Fibroblast of skin of left biceps (primary cell): ENCODE measurements at regions not wholly inside any gene's neighbourhood (a gene's known extent, or its start where the extent isn't known, plus 50 kb on each side); places are given as distances from the start of the nearest gene placed in this dataset.
"Not testable (repeated sequence)": the region's sequence is repeated elsewhere in the genome, so short reads cannot be mapped to it uniquely, and the experiment has no call there.

Experiments used
- DNase-seq, 2 experiments: peaks; one replicate each; pipeline ENCODE4 v3.0.0-alpha.2; 2013; ENCODE audit warnings: low read depth in 2 of 2

DNA sequence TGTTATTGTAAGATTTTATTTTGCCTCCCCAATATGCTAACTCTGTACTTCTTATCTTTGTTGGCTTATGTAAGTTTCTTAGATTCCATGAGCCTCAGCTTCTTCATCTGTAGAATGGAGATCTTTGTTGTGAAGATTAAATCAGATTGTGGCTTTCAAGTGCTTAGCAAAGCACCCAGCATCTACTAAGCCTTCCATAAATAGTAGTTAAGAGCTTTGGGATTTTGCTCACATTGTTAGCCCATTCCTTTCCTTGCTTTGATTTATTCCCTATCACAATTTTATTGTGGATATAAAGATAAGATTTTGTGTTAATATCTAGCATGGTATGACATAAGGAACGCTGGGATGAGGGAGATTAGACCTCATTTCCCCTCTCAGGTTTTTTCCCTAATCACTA is 501.4 kb downstream of the PYDC2 start:
- no peak for DNase-seq

DNA sequence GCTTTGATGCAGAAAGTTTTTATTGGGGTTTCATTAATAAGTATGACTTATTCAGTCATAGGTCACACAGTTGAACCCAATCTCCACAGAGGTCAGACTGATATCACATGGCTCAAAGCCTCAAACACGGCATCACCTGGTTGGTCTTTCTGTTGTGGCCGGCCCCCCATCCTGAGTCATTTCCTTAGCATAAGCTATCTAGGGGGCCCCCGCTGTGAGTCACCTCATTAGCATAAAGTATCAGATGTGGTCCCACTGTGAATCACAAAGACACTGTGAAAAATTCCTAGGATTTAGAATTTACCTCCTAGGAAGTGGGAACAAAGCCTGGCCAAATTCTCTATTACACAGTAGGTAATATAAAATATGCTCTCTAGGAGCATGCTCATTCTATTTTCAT is 502.2 kb downstream of the PYDC2 start:
- DNase-seq, result peak; percentile 5 to 14

DNA sequence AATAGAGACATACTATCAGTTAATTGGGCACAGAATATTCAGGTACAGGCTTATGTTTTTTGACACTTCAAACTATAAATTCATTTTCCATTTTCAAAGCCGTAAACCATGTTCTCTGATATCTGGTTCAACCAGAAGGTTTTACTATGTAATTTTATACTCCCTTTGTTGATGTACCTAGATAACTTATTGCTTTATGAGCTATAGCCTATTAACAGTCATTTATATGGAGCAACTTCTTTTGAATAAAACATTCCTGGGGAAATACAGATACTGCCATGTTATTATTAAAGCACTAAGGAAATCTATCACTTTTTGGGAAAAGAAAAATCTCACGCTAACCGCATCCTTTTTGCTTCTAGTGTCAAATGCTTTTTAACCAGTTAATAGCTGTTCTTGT is 505.6 kb downstream of the PYDC2 start:
- no peak for DNase-seq

DNA sequence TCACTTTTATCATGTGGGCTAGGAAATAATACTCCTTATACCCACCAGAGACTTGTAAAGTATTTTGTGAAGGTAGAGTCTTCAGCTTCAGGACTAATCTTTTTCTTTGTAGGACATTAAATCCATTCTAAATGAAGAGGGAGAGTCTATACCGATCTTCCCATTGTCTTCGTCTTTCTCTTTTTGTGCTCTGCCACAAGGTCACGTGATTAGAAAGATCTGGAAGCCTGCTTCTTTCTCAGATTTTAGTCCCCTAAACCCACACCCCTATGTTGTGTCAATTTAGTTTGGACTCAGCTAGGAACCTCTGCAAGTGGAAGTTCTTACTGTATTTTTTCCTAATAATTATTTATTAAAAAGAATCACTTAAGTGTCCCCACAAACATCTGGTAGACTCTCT is 507.3 kb downstream of the PYDC2 start:
- no peak for DNase-seq

DNA sequence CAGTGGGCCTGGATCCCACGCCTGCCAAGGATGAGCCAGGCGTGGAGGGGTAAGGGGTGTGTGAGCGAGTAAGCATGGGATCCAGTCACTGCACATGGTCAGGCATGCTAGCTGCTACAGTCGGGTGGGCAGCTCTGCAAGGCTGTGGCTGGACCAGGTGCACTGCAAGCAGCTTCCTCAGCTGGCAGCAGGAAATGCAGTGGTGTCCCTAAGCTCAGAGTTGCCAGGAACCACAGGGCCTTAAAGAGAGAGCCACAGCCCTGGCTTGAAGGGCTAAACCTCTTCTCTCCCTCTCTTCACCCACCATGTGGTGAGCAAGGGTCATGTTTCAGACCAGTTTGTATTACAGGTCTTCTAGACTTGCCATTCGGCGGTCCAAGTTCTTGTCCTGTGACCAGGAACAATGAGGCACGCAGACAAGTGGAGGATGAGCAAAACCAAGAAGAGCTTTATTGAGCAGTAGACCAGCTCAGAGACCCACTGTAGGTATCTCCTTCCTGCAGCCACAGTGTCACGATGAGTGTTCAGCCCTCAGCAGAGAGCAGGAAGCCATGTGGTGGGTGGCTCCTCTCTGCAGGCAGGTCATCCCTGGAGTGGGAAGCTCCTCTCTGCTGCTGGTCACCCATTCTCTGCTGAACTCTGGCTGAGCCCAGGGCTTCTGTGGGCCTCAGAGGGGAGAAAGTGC is 511.9 kb downstream of the PYDC2 start:
- DNase-seq, result no peak

DNA sequence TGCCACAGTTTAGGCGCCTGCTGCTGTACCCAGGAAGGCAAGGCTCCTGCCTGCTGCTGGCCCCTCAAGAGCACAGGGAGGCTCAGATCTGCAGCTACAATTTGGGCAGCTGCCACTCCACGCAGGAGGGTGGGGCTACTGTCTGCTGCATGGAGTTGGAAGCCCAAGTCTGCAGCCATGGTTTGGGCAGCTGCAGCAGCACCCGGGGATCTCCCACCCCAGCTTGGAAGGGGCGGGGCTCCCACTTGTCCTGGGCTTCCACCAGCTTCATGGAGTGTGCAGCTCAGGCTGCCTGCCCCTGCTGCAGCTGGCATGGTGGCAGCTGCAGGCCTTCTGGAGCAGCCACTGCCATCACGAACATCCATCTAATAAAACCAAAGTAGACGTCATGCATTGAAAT is 512.9 kb downstream of the PYDC2 start:
- DNase-seq, result no peak

DNA sequence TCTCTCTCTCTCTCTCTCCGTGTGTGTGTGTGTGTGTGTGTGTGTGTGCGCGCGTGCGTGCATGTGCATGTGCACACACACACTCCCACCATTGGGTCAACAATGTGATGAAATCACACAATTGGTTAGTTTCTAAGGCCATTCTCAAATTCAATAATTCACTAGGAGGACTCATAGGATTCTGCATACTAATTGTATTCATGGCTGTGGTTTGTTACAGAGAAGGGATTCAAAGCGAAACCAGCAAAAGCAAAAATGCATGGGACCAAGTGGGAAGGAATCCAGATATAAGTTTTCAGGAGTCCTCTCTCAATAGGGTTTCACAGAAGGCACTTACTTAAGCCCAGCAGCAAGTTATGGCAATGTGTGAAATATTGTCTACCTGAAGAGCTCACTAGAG is 515.0 kb downstream of the PYDC2 start:
- no peak for DNase-seq

DNA sequence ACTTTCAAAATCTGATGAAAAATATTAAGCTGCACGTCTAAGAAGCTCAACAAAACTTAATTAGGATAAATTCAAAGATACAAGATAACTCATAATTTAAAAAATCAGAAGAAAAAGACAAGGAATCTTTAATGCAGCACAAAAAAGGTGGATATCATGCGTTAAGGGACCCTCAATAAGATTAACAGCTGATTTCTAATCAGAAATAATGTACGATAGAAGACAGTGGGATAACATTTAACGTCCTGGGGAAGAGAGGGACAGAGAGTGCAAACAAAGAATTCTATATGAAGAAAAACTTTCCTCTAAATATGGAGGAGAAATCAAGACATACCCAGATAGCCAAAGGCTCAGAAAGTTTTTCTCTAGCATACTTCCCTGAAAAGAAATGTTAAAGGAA is 519.5 kb downstream of the PYDC2 start:
- DNase-seq, result no peak

DNA sequence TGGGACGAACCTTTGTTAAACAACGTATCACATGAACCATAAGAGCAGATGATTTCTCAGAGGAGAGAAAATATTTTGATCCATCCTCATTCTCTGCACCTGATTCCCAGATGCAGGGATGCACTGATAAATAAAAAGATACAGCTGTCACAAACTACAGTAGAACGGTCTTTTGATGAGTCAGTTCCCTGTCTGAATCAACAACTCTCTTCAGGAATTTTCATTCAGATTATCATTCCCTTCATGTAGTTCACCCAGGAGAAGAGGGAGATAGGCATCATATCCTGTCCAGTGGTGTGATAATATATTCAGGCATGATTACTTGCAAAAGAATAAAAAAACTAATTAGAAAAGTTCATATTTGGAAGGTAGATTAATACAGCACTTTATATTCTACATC is 521.5 kb downstream of the PYDC2 start:
- DNase-seq, result no peak

DNA sequence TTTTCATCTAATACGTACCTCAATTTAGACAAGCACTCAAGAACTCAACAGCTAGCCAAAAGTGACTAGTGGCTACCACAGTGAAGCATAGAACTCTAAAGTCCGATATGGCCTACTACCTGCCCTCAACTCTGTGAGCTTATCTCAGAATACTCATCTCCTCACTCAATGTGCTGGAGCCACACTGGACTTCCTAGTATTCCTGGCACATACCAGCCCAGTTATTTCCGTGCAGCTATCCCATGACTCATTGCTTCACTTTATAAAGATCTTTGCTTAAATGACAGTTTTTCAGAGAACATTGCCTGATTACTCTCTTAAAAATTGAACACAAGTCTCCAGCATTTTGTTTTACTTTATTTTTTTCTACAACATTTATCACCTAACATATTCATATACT is 524.7 kb downstream of the PYDC2 start:
- no peak for DNase-seq

DNA sequence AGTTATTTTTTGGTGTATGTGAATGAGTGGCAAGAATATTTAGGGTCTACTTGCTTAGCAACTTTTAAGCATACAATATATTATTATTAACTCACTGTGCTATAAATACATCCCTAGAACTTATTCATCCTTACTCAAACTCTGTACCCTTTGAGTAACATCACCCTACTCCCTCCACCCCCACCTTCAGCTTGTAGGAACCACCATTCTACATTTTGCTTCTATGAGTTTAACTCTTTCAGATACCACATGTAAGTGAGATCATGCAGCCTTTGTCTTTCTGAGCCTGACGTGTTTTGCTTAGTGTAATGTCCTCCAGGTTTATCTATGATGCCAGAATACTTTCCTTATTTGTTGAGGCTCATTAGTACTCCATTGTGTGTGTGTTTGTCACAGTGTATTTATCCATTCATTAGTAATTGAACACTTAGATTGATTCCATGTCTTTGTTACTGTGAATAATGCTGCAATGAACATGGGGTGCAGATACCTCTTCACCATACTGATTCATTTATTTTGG is 526.9 kb downstream of the PYDC2 start:
- no peak for DNase-seq

DNA sequence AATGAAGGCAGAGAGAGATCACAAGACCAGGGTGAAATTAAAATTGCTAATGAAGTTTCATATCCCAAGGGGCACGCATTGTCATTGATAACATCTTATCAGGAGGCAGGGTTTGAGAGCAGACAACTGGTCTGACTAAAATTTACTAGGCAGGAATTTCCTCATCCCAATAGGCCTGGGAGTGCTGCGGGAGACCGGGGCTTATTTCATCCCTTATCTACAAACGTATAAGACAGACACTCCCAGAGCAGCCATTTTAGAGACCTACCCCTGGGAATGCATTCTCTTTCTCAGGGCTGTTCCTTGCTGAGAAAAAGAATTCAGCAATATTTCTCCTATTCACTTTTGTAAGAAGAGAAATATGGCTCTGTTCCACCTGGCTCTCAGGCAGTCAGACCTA is 533.0 kb downstream of the PYDC2 start:
- not testable (repeated sequence) for DNase-seq

DNA sequence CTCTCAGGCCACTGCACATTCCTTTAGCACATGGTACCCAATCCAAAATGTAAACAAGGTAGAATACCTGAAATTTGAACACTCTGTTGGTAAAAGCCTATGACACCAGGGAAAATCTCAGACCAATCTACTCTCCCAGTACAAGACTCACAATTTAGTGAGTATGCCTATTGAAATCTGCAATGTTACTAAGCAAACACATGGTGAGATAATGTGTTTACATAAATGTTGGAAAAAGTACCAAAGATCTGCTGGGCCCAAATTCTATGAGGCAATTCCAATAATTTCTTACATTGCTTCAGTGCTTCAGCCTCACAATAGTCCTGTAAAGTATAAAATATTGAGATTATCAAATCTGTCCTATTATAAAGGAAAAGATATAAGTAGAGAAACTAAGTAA is 536.1 kb downstream of the PYDC2 start:
- no peak for DNase-seq

DNA sequence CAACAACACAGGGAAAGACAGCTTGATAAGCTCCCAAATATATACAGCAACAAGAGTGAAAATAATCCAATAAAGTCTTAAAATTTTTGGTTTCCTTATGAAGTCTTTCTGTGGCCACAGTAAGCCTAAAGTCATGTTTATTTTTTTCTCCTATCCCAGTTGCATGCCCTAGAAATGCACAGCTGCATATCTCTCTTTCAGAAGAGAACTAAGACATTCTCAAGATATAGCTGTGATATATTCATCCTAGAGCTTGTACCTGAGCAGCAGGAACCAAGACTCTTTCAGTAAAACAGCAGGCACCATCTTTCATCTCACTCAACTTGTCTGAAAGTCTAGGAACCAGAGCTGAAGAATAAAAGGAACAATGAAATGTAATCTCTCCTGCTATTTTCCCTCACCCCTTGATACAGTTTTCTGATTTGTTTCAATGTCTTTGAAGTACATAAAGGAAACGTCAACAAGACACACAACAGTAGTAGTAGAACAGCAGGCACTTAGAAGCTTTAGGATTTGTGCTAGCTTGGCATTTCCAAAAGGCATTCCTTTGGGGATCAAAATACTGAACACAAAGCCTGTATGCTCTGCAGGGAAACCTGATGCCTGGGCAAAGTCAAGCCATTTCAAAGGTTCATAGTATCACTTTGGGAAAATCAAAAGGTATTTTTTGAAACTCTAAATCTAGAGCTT is 536.8 kb downstream of the PYDC2 start:
- no peak for DNase-seq

DNA sequence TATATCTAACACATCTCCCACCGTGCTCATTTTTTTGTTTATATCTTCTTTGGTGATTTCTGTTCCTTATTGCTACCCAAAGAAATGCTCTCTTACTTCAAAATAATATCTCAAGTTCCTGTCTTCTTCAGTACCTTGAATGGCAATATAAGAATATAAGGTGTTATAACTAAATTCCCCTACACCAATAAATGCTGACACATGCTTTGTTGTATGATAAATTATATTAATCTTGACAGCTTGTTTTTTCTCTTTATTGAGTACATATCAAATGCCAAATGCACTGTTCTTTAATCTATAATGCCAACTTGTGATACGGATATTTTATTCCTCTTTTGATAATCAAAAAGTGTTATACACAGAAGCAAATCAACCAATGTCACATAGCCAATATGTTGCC is 540.3 kb downstream of the PYDC2 start:
- DNase-seq, result no peak

DNA sequence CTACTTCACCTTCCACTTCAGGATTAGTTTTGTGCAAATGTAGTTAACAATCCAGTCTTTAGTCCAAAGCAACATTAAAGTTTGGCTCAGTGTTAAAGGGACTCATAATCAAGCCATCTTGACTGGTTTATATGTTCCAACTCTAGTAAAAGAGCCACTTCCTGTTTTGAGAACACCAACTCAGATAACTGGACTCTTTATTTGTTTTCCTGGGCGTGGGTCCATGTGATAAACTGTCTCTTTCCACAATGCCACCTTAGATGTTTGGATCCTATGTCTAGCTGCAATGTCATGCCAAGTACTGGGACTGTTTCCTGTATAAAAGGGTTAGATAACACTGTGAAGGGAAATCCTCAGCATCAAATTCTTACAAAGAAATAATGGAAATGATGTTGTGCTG is 545.0 kb downstream of the PYDC2 start:
- no peak for DNase-seq

DNA sequence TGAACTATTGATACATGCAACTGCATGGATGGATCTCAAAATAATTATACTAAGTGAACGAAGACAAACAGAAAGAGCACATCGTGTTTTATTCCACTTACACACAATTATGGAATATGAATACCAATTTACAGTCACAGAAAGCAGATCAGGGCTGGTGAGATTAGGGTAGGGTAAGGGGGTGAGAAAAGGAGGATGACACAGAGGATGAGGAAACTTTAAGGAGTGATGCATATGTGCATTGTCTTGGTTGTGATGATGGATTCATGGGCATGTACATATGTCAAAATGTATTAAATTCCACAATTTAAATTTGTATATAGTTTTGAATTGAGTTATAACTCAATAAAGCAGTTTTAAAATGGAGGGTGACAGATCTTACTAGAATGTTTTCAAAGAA is 548.9 kb downstream of the PYDC2 start:
- DNase-seq, result no peak

DNA sequence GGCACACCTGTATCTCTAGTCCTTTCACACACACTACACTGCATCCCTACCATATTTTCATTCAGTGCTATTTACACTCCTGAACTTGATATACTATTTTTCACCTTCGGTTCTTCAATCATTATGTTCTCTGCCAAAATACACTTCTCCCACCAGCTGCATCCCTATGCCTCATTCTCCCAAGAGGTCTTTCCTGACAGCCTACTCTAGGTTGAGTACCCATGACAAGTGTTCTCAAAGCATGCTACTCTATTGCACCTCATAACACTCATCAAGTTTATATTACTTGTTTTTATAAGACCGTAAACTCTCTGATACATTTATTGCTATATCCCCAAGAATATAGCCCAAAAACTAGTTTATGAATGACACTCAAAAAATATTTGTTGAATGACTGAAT is 549.5 kb downstream of the PYDC2 start:
- DNase-seq, result no peak

DNA sequence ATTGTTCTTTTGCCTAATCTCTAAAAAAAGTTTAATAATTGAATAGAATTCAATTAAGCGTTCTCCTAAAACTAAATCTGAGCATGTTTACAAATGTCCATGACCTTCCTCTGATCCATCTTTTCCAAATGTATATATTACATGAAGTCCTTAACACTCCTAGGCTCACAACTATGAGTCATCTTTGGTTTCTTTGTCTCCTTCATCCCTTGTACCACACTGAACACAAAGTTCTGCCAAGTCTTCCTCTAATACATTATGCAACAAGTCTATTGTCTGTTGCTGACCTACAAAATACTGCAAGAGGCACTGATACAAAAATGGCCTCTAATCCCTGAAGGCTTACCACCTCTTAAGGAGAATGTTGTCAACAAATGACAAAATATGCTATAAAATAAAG is 550.2 kb downstream of the PYDC2 start:
- DNase-seq, result no peak

DNA sequence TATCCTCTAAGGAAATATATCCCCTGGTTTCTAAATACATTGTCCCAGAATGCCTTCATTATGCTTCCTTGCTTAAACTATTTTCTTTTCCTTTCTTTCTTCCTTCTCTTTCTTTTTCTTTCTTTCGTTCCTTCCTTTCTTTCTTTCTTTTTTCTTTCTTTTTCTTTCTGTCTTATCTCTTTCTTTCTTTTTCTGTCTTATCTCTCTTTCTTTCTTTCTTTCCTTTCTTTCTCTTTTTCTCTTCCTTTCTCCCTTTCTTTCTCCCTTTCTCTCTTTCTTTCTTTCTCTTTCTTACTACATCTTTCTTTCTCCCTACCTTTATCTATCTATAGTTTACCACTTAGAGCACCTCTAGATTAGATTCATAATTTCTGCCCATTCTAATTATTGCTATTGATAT is 552.1 kb downstream of the PYDC2 start:
- no peak for DNase-seq

DNA sequence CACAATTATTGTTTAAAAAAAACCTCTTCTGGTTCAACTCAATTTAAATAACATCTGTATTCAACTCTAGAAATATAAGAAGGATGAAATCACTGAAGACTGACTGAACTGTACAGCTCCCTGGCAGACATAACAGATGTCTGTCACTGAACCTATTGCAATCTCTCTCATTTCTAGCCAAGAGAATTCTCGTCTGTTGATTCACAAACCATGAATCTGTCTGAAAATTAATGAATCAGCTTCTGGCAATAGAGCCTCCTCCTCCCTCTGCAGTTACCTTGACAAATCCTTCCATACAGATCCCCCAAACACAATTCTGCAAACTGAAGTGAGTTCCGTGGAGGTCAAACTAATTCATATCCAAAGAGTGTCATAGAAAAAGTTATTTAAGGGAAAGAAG is 561.4 kb downstream of the PYDC2 start:
- peak; percentile 49 to 50 for DNase-seq

DNA sequence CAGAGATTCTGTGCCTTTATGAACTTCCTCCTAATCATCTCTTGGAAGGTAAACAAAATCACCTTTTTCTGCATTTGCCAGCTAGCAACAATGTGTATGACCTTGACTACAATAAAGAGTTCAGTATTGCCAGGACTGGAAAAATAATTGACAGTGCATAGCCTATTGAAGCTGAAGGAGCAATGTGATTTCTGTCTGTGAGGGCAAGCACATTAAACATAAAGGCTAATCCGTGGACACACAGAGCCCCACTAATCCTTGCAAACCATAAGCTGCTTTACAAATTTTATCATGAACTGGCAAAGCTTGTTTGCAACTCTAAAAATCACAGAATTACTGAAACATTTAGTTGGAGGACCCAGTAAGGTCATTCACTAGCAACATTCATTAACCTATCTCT is 563.8 kb downstream of the PYDC2 start:
- no peak for DNase-seq

DNA sequence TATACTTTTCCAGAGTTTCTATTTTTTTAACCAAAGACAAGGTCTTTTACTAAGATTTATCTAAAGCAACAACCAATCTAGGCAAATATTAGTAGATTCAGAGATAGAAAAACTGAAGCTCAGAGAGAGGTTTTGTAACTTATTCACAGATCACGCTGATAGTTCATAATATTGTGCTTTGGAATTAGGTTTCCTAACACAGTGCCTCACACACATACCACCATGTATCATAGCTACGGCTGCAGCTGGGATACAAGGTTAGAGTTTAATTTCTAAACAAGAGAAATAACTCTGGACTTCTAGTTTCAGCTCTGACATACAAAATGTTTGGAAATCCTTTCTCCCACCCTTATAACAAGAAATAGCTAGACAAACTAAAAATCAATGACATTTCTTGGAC is 565.7 kb downstream of the PYDC2 start:
- no peak for DNase-seq

DNA sequence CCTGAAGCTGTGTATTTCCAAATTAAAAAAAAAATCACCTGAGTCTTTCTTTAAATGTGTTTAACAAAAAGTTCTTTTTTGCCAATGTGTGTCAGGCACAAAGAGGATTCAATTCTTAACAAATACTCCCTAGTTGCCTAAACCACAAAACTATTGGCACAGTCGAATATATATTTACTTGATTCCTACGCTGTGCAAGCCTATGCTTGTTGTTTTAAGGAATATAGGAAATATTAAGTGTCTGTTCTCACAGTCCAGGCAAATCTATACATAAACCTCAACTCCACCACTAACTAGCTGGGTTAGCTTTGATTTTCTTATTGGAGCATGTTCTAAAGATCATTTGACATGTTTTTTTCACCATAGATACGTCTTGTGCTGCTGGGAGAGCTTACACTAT is 571.0 kb downstream of the PYDC2 start:
- no peak for DNase-seq
